ENCODE measurements at regions not wholly inside any gene's neighbourhood (a gene's known extent, or its start where the extent isn't known, plus 50 kb on each side); places are given as distances from the start of the nearest gene placed in this dataset.

DNA sequence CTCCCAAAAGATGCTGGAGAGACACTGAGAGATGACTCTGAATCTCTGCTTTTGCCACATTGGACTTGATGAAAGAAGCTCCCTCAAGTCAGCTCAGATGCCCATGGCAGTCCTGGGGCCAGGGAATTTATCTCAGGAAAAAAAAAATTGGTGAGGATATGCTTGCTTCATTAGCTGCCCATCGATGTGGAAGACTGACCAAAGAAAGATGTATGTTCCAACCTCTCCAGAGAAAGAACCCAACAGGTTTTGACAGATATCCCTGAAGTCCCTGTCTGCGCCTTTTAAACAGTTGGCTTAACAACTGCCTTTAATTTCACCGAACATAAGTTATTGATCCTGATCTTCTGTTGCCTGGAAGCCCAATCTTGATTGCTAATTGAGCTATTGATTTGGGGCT, 137.4 kb downstream of the TMEM114 start:
- ChIA-PET POLR2A (no interaction called here), CTCF (interaction anchor here (1.3 kb wide), 2 partner anchors 12 to 16 kb away, joined by 3 to 4 read pairs; no protein-coding TSS in a partner anchor)
- TF ChIP-seq, protein P1, sequence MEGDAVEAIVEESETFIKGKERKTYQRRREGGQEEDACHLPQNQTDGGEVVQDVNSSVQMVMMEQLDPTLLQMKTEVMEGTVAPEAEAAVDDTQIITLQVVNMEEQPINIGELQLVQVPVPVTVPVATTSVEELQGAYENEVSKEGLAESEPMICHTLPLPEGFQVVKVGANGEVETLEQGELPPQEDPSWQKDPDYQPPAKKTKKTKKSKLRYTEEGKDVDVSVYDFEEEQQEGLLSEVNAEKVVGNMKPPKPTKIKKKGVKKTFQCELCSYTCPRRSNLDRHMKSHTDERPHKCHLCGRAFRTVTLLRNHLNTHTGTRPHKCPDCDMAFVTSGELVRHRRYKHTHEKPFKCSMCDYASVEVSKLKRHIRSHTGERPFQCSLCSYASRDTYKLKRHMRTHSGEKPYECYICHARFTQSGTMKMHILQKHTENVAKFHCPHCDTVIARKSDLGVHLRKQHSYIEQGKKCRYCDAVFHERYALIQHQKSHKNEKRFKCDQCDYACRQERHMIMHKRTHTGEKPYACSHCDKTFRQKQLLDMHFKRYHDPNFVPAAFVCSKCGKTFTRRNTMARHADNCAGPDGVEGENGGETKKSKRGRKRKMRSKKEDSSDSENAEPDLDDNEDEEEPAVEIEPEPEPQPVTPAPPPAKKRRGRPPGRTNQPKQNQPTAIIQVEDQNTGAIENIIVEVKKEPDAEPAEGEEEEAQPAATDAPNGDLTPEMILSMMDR (IDR thresholded peaks at IDR 0.05; ENCODE audit: control extremely low read depth, extremely low read depth, low read depth, missing control alignments): no peak
- DNase-seq (ENCODE audit: extremely low spot score): no peak

- ChIA-PET POLR2A (no interaction called here), CTCF (interaction anchor here (1.1 kb wide), 2 partner anchors 8 to 16 kb away, joined by 4 read pairs; no protein-coding TSS in a partner anchor)
- TF ChIP-seq, protein P1 (IDR thresholded peaks at IDR 0.05; ENCODE audit: control extremely low read depth, extremely low read depth, low read depth, missing control alignments): no peak
- DNase-seq (ENCODE audit: extremely low spot score): no peak
Measured at GRCh38 chr16:8436931-8437330, 153.4 kb downstream of the TMEM114 start.

GRCh38 chr16:8431783-8432182, 158.5 kb downstream of the TMEM114 start:
- no peak for DNase-seq (ENCODE audit: extremely low spot score)
- ChIA-PET CTCF (no interaction called here), POLR2A (no interaction called here)
- TF ChIP-seq, protein P1 (IDR thresholded peaks at IDR 0.05; ENCODE audit: control extremely low read depth, extremely low read depth, low read depth, missing control alignments): no peak

- no peak for DNase-seq (ENCODE audit: extremely low spot score)
- ChIA-PET POLR2A (no interaction called here), CTCF (no interaction called here)
- TF ChIP-seq, protein P1 (IDR thresholded peaks at IDR 0.05; ENCODE audit: control extremely low read depth, extremely low read depth, low read depth, missing control alignments): no peak
Measured at GRCh38 chr16:8430401-8430800, 159.9 kb downstream of the TMEM114 start.

DNA sequence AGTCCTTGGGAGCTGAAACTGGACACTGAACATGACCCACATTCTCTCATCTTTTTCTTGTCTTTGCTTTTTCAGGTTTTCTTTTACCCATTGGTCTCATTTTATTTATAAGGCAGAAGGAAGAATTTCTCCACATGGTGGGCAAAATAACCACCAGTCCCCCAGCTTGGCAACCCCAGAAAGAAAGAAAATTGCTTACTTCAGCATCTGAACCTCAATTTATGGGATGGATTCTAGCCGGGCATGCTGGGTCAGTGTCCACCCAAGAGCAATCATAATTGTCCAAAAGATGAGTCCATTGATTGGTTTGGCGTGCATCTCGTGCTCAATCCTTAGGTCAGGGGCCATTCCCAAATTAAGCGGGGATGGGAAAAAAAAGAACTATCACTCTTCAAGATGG, 163.7 kb downstream of the TMEM114 start:
- DNase-seq (ENCODE audit: extremely low spot score): no peak
- ChIA-PET POLR2A (no interaction called here), CTCF (no interaction called here)
- TF ChIP-seq, protein P1 (IDR thresholded peaks at IDR 0.05; ENCODE audit: control extremely low read depth, extremely low read depth, low read depth, missing control alignments): no peak

- no peak for DNase-seq (ENCODE audit: extremely low spot score)
- POLR2A ChIA-PET: no interaction called here
- CTCF ChIA-PET: no interaction called here
- TF ChIP-seq, protein P1 (IDR thresholded peaks at IDR 0.05; ENCODE audit: control extremely low read depth, extremely low read depth, low read depth, missing control alignments): no peak
Measured at GRCh38 chr16:8417145-8417544, 173.2 kb downstream of the TMEM114 start.
